Epidermal melanocyte (primary cell): ENCODE measurements at regions not wholly inside any gene's neighbourhood (a gene's known extent, or its start where the extent isn't known, plus 50 kb on each side); places are given as distances from the start of the nearest gene placed in this dataset.

Experiments used
- DNase-seq: peaks from one replicate; pipeline ENCODE4 v3.0.0; 2011; ENCODE audit warnings: low spot score; ENCODE audit not compliant: insufficient read length

- DNase-seq: no peak
These were observed 50.3 kb upstream of the E2F8 start for GRCh38 chr11:19291064-19291463.
